ENCODE measurements at regions not wholly inside any gene's neighbourhood (a gene's known extent, or its start where the extent isn't known, plus 50 kb on each side); places are given as distances from the start of the nearest gene placed in this dataset.
A peak's percentile ranks its signal among the peaks of the same experiment; 100 is the strongest.

GRCh38 chr1:192951691-192952460 is 107.3 kb downstream of the UCHL5 start:
- peak; percentile 45 for DNase-seq

- DNase-seq: no peak
Measured at GRCh38 chr1:192952646-192953045, 106.5 kb downstream of the UCHL5 start.

- no peak for DNase-seq
Measured at GRCh38 chr1:192954705-192955265, 104.4 kb downstream of the UCHL5 start.

- no peak for DNase-seq
Measured at GRCh38 chr1:192958350-192958749, 100.8 kb downstream of the UCHL5 start.

- no peak for DNase-seq
Measured at GRCh38 chr1:192958871-192959270, 100.3 kb downstream of the UCHL5 start.

GRCh38 chr1:192959657-192960186 is 99.4 kb downstream of the UCHL5 start:
- DNase-seq: no peak

Data from kidney glomerular epithelial cell (primary cell).